ENCODE measurements at regions not wholly inside any gene's neighbourhood (a gene's known extent, or its start where the extent isn't known, plus 50 kb on each side); places are given as distances from the start of the nearest gene placed in this dataset.

DNA sequence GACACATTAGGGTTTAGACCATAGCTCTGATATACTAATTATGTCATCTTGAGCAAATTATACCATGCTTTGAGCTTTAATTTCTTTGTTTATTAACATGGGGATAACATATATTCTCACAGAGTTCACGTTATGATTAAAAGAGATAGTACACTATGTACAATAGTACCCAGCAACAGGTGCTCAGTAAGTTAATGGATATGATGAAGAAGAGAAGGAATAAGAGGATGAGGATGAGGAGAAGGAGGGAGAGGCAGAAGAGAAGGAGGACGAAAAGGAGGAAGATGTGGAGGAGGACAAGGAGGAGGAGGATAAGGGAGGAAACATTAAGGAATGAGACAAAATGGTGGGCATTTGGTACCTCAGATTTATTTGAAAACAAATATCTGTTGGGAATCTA is 260.4 kb downstream of the SH2D1A start:
- Histone ChIP-seq H3K9me1 (ENCODE audit: control insufficient read depth, insufficient read depth, low read length) (no peaks in the 10 kb centered on the region), H3K9me3 (replicated peaks; ENCODE audit: control insufficient read depth, insufficient read depth, low read depth, low read length) (no peaks in the 10 kb centered on the region), H3K79me2 (ENCODE audit: control insufficient read depth, insufficient read depth, low read length) (no peaks in the 10 kb centered on the region), H3K9ac (ENCODE audit: insufficient read depth in 1 of 2, low read depth in 2 of 2, low read length in 2 of 2) (no peak overlapping the region), H3K4me3 (no peak overlapping the region), H2AFZ (ENCODE audit: low read depth, low read length) (no peak overlapping the region), H3K27me3 (ENCODE audit: control insufficient read depth in 2 of 2, insufficient read depth in 2 of 2, low read length in 2 of 2) (no peaks in the 10 kb centered on the region), H3K36me3 (ENCODE audit: control insufficient read depth, insufficient read depth, low read length) (no peaks in the 10 kb centered on the region; the same call in 2 of the 3 replicates), H3K4me2 (ENCODE audit: insufficient read depth, low read length) (no peak overlapping the region), H4K20me1 (replicated peaks; ENCODE audit: control insufficient read depth, insufficient read depth, low read length) (no peaks in the 10 kb centered on the region), H3K4me1 (replicated peaks in 1 of 2; ENCODE audit: control insufficient read depth in 2 of 2, insufficient read depth in 2 of 2, low read length in 2 of 2) (no peaks in the 10 kb centered on the region), H3K27ac (ENCODE audit: extremely low read depth, low read depth, low read length) (no peak overlapping the region)
- POLR2A ChIA-PET = no interaction called here
- 0% methylated on average over 1 of the region's 2 CpGs for WGBS (ENCODE audit: insufficient coverage, low coverage, missing lambda C conversion rate)
- CTCF ChIA-PET (ENCODE audit: low intra/inter-chr PET ratio) = no interaction called here
- no peak for DNase-seq (ENCODE audit: extremely low read depth in 1 of 4, low spot score in 3 of 4)
- no peak for ATAC-seq
- intact Hi-C loops (cut with micrococcal nuclease) (no loop called here), in situ Hi-C loops (cut with MboI) (no loop called here)
- no peak for FAIRE-seq
- no TSS peak for BruUV-seq (replicated peaks)
- TF ChIP-seq KLF1 (tag; IDR thresholded peaks at IDR 0.05) = no peak
- TF ChIP-seq, protein P1, sequence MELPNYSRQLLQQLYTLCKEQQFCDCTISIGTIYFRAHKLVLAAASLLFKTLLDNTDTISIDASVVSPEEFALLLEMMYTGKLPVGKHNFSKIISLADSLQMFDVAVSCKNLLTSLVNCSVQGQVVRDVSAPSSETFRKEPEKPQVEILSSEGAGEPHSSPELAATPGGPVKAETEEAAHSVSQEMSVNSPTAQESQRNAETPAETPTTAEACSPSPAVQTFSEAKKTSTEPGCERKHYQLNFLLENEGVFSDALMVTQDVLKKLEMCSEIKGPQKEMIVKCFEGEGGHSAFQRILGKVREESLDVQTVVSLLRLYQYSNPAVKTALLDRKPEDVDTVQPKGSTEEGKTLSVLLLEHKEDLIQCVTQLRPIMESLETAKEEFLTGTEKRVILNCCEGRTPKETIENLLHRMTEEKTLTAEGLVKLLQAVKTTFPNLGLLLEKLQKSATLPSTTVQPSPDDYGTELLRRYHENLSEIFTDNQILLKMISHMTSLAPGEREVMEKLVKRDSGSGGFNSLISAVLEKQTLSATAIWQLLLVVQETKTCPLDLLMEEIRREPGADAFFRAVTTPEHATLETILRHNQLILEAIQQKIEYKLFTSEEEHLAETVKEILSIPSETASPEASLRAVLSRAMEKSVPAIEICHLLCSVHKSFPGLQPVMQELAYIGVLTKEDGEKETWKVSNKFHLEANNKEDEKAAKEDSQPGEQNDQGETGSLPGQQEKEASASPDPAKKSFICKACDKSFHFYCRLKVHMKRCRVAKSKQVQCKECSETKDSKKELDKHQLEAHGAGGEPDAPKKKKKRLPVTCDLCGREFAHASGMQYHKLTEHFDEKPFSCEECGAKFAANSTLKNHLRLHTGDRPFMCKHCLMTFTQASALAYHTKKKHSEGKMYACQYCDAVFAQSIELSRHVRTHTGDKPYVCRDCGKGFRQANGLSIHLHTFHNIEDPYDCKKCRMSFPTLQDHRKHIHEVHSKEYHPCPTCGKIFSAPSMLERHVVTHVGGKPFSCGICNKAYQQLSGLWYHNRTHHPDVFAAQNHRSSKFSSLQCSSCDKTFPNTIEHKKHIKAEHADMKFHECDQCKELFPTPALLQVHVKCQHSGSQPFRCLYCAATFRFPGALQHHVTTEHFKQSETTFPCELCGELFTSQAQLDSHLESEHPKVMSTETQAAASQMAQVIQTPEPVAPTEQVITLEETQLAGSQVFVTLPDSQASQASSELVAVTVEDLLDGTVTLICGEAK (IDR thresholded peaks at IDR 0.05) = no peak
- TF ChIP-seq, protein P1 (CRISPR knock-in tag; IDR thresholded peaks at IDR 0.05) = no peak
- TF ChIP-seq, protein P2, sequence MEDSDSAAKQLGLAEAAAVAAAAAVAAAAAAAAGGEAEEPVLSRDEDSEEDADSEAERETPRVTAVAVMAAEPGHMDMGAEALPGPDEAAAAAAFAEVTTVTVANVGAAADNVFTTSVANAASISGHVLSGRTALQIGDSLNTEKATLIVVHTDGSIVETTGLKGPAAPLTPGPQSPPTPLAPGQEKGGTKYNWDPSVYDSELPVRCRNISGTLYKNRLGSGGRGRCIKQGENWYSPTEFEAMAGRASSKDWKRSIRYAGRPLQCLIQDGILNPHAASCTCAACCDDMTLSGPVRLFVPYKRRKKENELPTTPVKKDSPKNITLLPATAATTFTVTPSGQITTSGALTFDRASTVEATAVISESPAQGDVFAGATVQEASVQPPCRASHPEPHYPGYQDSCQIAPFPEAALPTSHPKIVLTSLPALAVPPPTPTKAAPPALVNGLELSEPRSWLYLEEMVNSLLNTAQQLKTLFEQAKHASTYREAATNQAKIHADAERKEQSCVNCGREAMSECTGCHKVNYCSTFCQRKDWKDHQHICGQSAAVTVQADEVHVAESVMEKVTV (CRISPR knock-in tag; IDR thresholded peaks at IDR 0.05) = no peak
- no peak for TF ChIP-seq CEBPG (CRISPR knock-in tag; IDR thresholded peaks at IDR 0.05)
- no peak for TF ChIP-seq CEBPG (tag; conservative IDR thresholded peaks at IDR 0.05 in 1 of 2, IDR thresholded peaks at IDR 0.05 in 1 of 2)
- TF ChIP-seq, protein P3, sequence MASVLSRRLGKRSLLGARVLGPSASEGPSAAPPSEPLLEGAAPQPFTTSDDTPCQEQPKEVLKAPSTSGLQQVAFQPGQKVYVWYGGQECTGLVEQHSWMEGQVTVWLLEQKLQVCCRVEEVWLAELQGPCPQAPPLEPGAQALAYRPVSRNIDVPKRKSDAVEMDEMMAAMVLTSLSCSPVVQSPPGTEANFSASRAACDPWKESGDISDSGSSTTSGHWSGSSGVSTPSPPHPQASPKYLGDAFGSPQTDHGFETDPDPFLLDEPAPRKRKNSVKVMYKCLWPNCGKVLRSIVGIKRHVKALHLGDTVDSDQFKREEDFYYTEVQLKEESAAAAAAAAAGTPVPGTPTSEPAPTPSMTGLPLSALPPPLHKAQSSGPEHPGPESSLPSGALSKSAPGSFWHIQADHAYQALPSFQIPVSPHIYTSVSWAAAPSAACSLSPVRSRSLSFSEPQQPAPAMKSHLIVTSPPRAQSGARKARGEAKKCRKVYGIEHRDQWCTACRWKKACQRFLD (CRISPR knock-in tag; IDR thresholded peaks at IDR 0.05) = no peak
- TF ChIP-seq, protein P4, sequence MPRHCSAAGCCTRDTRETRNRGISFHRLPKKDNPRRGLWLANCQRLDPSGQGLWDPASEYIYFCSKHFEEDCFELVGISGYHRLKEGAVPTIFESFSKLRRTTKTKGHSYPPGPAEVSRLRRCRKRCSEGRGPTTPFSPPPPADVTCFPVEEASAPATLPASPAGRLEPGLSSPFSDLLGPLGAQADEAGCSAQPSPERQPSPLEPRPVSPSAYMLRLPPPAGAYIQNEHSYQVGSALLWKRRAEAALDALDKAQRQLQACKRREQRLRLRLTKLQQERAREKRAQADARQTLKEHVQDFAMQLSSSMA (CRISPR knock-in tag; IDR thresholded peaks at IDR 0.05) = no peak
- no peak for TF ChIP-seq TAF7 (tag; IDR thresholded peaks at IDR 0.05)

Data from K562 (cell line).